IPS-15b (cell line): ENCODE measurements at regions not wholly inside any gene's neighbourhood (a gene's known extent, or its start where the extent isn't known, plus 50 kb on each side); places are given as distances from the start of the nearest gene placed in this dataset.

ENCODE experiments used
- H3K27me3 ChIP-seq: one replicate; pipeline ENCODE4 v1.6.1; 2013; ENCODE audit warnings: low read length; ENCODE audit not compliant: control insufficient read depth, insufficient read depth
- H3K36me3 ChIP-seq: one replicate; pipeline ENCODE4 v1.6.1; 2013; ENCODE audit warnings: low read length; ENCODE audit not compliant: control insufficient read depth, insufficient read depth
- H3K4me1 ChIP-seq: one replicate; pipeline ENCODE4 v1.6.1; 2013; ENCODE audit warnings: mild to moderate bottlenecking, low read length; ENCODE audit not compliant: control insufficient read depth, insufficient read depth
- H3K4me3 ChIP-seq: one replicate; pipeline ENCODE4 v1.5.1; 2013; ENCODE audit warnings: low read depth, low read length
- H3K9ac ChIP-seq: one replicate; pipeline ENCODE4 v1.6.1; 2013; ENCODE audit warnings: low read depth, mild to moderate bottlenecking, low read length
- H3K9me3 ChIP-seq: one replicate; pipeline ENCODE4 v1.6.1; 2013; ENCODE audit warnings: mild to moderate bottlenecking, low read length; ENCODE audit not compliant: control insufficient read depth, insufficient read depth

- Histone ChIP-seq H3K9ac (no peak overlapping the region), H3K4me3 (no peak overlapping the region), H3K9me3 (no peaks in the 10 kb centered on the region), H3K27me3 (no peaks in the 10 kb centered on the region), H3K4me1 (no peaks in the 10 kb centered on the region), H3K36me3 (no peaks in the 10 kb centered on the region)
Measured at GRCh38 chr10:55098452-55098851, 297.4 kb upstream of the PCDH15 start.

DNA sequence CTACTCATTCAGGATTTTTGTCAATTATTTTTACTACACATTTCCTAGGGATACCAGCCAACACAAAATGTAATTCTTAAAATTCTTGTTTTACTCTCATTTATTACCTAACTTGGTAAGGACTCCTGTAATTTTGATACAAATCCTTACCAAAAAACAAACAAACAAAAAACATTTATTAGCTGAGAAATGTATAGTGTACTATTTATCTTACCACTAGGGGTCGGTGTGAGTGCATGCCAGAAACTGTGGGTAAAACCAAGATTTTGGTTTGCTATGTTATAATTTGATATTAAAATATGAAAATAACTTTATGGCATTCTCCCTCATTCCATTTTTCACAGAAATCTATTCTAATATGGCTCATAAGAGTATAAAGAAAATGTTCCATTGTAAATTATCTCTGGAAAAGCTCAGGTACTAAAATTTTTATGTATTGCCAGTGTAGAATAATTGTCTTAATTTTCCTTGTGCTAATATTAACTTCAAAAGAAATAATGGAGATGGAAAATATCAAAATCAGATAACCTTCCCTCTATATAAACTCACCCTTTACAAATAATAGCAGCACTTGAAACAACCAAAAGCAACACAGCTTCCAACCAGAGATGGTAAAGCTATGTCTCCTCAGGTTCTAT lies 290.8 kb upstream of the PCDH15 start:
- H3K27me3 ChIP-seq: no peaks in the 10 kb centered on the region

GRCh38 chr10:55078121-55078520 lies 277.1 kb upstream of the PCDH15 start:
- no peak overlapping the region for H3K4me3 ChIP-seq
- H3K9ac ChIP-seq: no peak overlapping the region
- H3K36me3 ChIP-seq: no peaks in the 10 kb centered on the region
- H3K27me3 ChIP-seq: no peaks in the 10 kb centered on the region
- no peaks in the 10 kb centered on the region for H3K9me3 ChIP-seq
- no peaks in the 10 kb centered on the region for H3K4me1 ChIP-seq

More for the DNA sequence above, 290.8 kb upstream of the PCDH15 start:
- H3K4me3 ChIP-seq: no peak overlapping the region
- no peaks in the 10 kb centered on the region for H3K9me3 ChIP-seq
- no peaks in the 10 kb centered on the region for H3K4me1 ChIP-seq
- no peaks in the 10 kb centered on the region for H3K36me3 ChIP-seq
- H3K9ac ChIP-seq: no peak overlapping the region

GRCh38 chr10:55065185-55065584 lies 264.2 kb upstream of the PCDH15 start:
- no peak overlapping the region for H3K4me3 ChIP-seq
- H3K9ac ChIP-seq: no peak overlapping the region
- no peaks in the 10 kb centered on the region for H3K36me3 ChIP-seq
- no peaks in the 10 kb centered on the region for H3K4me1 ChIP-seq
- no peaks in the 10 kb centered on the region for H3K27me3 ChIP-seq
- no peaks in the 10 kb centered on the region for H3K9me3 ChIP-seq

GRCh38 chr10:55063811-55064210 lies 262.8 kb upstream of the PCDH15 start:
- H3K36me3 ChIP-seq: no peaks in the 10 kb centered on the region
- H3K4me1 ChIP-seq: no peaks in the 10 kb centered on the region
- no peak overlapping the region for H3K4me3 ChIP-seq
- H3K9ac ChIP-seq: no peak overlapping the region
- H3K27me3 ChIP-seq: no peaks in the 10 kb centered on the region
- H3K9me3 ChIP-seq: no peaks in the 10 kb centered on the region

- Histone ChIP-seq H3K9ac (no peak overlapping the region), H3K4me3 (no peak overlapping the region), H3K27me3 (no peaks in the 10 kb centered on the region), H3K9me3 (no peaks in the 10 kb centered on the region), H3K36me3 (no peaks in the 10 kb centered on the region), H3K4me1 (no peaks in the 10 kb centered on the region)
Measured at GRCh38 chr10:55062349-55062748, 261.3 kb upstream of the PCDH15 start.

- H3K9me3 ChIP-seq: no peaks in the 10 kb centered on the region
- H3K4me3 ChIP-seq: no peak overlapping the region
- no peaks in the 10 kb centered on the region for H3K36me3 ChIP-seq
- H3K27me3 ChIP-seq: no peaks in the 10 kb centered on the region
- no peak overlapping the region for H3K9ac ChIP-seq
- no peaks in the 10 kb centered on the region for H3K4me1 ChIP-seq
Measured at GRCh38 chr10:55058800-55059199, 257.8 kb upstream of the PCDH15 start.

- Histone ChIP-seq H3K9me3 (no peaks in the 10 kb centered on the region), H3K27me3 (no peaks in the 10 kb centered on the region), H3K4me1 (peaks cover 4% of the 10 kb centered on the region), H3K36me3 (no peaks in the 10 kb centered on the region), H3K4me3 (no peak overlapping the region), H3K9ac (no peak overlapping the region)
Measured at GRCh38 chr10:55051515-55051914, 250.5 kb upstream of the PCDH15 start.

DNA sequence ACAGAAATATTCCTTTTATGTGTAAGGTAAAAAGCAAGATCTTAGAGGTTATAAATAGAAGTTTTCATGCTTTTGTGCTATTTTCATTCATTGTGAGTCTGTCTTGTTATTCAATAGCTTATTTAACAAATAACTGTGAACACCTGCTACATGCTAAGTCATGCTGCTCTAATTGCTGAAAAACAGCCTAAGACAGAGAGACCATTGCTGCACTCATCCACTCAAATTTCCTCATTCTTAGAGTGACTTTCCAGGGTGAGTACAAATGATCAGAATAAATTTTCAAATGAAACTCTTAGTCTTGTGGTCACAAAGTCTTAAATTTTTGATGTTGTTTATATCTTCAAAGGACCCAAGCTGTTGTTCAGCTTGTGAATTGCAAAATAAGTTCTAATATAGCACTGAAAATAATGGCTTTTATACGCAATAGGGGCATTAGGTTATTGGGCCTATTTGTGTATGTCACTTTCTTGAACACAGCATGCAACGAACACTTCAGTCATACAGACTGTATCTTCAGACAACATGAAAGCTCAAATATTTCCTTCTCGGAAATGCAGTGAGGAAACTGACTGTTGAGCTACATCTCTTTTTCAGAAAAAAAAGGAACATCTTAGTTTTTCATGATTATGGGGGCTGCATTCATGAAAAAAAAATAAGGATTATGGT lies 247.9 kb upstream of the PCDH15 start:
- peaks cover 4% of the 10 kb centered on the region for H3K4me1 ChIP-seq
- no peak overlapping the region for H3K4me3 ChIP-seq
- no peaks in the 10 kb centered on the region for H3K9me3 ChIP-seq
- H3K9ac ChIP-seq: no peak overlapping the region
- H3K36me3 ChIP-seq: no peaks in the 10 kb centered on the region
- H3K27me3 ChIP-seq: no peaks in the 10 kb centered on the region

DNA sequence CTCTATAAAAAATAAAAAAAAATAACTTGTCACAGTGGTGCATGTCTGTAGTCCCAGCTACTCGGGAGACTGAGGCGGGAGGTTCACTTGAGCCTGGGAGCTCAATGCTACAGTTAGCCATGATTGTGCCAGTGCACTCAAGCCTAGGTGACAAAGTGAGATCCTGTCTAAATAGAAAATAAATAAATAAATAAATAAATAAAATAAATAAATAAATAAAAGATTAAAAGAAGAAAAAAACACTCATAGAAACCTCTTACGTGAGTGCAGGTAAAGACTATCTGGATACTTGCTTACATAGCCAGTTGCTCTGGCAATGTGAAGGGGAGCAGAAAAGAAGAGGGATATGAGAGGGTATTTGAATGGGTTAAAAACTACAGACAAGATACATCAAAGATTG lies 242.5 kb upstream of the PCDH15 start:
- Histone ChIP-seq H3K9me3 (no peaks in the 10 kb centered on the region), H3K27me3 (no peaks in the 10 kb centered on the region), H3K9ac (no peak overlapping the region), H3K36me3 (no peaks in the 10 kb centered on the region), H3K4me1 (no peaks in the 10 kb centered on the region), H3K4me3 (no peak overlapping the region)

DNA sequence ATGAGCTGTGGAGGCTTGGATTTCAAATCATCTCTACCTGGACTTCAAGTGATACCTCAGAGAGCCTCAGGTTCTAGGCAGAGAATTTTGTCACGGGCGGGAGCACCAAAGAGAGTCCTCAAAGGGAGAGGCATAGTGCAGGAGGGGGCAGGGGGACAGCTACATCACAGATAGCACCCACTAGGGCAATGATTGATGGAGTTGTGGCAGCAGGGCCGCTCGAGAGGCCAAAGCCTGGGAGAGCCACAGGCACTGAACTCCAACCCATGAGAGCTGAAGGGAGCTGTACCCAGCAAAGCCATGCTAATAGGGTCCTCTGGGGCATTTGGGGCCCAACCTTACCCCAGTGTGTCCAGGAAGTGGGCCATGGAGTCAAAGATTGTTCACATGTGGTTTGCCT lies 232.0 kb upstream of the PCDH15 start:
- no peaks in the 10 kb centered on the region for H3K36me3 ChIP-seq
- H3K9ac ChIP-seq: no peak overlapping the region
- H3K9me3 ChIP-seq: no peaks in the 10 kb centered on the region

DNA sequence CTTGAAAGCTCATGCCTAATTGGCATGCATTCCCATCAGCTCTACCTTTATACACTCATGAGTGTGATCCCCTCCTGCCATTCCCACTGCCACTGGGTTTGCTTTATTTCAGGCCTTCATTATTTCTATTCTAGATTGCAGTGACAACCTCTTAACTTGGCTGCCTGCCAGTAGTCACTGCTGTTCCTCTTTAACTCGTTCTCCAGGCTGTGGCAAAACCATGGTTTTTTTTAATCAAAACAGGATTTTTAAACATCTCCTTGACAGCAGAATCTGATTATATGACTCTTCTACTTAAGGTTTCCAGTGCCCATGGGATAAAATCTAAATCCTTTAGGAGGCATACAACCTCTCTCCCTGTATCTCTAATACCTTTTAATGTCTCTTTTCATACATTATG lies 223.7 kb upstream of the PCDH15 start:
- no peaks in the 10 kb centered on the region for H3K4me1 ChIP-seq
- H3K9me3 ChIP-seq: no peaks in the 10 kb centered on the region
- H3K4me3 ChIP-seq: no peak overlapping the region
- H3K9ac ChIP-seq: no peak overlapping the region
- no peaks in the 10 kb centered on the region for H3K36me3 ChIP-seq
- H3K27me3 ChIP-seq: no peaks in the 10 kb centered on the region

More for the DNA sequence above, 232.0 kb upstream of the PCDH15 start:
- Histone ChIP-seq H3K4me1 (no peaks in the 10 kb centered on the region), H3K4me3 (no peak overlapping the region), H3K27me3 (no peaks in the 10 kb centered on the region)
